Thyroid gland (tissue), 4 donors: ENCODE measurements at regions not wholly inside any gene's neighbourhood (a gene's known extent, or its start where the extent isn't known, plus 50 kb on each side); places are given as distances from the start of the nearest gene placed in this dataset.
"Not testable (repeated sequence)": the region's sequence is repeated elsewhere in the genome, so short reads cannot be mapped to it uniquely, and the experiment has no call there.

Experiments
- DNase-seq, 2 donors: peaks; one replicate each; pipeline ENCODE4 v3.0.0-alpha.2; 2019
- H3K27ac ChIP-seq, 3 donors: fragments of 200-600 bp; sonication (generic); 1 replicate in 2 of 3; 2 replicates in 1 of 3; pipeline ENCODE4 v1.5.1; 2016 to 2019; ENCODE audit warnings: mild to moderate bottlenecking in 1 of 3, moderate library complexity in 1 of 3
- H3K27me3 ChIP-seq: fragments of 200-600 bp; sonication (generic); one replicate; pipeline ENCODE4 v1.5.1; 2019
- H3K36me3 ChIP-seq, 2 donors: fragments of 200-600 bp; sonication (generic); one replicate each; pipeline ENCODE4 v1.5.1; 2016 to 2019
- H3K4me1 ChIP-seq, 2 donors: fragments of 200-600 bp; sonication (generic); one replicate each; pipeline ENCODE4 v1.5.1; 2017 to 2019
- H3K4me3 ChIP-seq, 3 donors: fragments of 200-600 bp; sonication (generic); replicated peaks in 1 of 3; 1 replicate in 2 of 3; 2 replicates in 1 of 3; pipeline ENCODE4 v1.5.1; 2016; ENCODE audit warnings: mild to moderate bottlenecking in 1 of 3
- H3K9me3 ChIP-seq: fragments of 200-600 bp; sonication (generic); one replicate; pipeline ENCODE4 v1.5.1; 2017
- CTCF ChIP-seq, 6 experiments: fragments of 200-600 bp in 3 of 6; fragments of 450-650 bp in 3 of 6; sonication (generic) in 3 of 6; IDR thresholded peaks; one replicate each; pipeline ENCODE4 v1.5.1; 2016 to 2019; ENCODE audit warnings: antibody characterized with exemption in 6 of 6, mild to moderate bottlenecking in 2 of 6, inconsistent platforms in 1 of 6, moderate library complexity in 1 of 6
- POLR2A ChIP-seq, 2 donors: fragments of 450-650 bp; IDR thresholded peaks; one replicate each; pipeline ENCODE4 v1.6.1; 2017; ENCODE audit warnings: antibody characterized with exemption in 2 of 2, mild to moderate bottlenecking in 2 of 2, moderate library complexity in 1 of 2
- WGBS, 2 donors: methylation state at CpG; one replicate each; pipeline ENCODE4 v1.1.5; 2017; 5-methylcytosine and 5-hydroxymethylcytosine counted together
- intact Hi-C: fragments of 100-400 bp; cut with DNase I; formaldehyde crosslinking; loops from one replicate; pipeline ENCODE4 v1.15.1; 2023

GRCh38 chr16:10256784-10257641 lies 74.8 kb upstream of the GRIN2A start:
- DNase-seq: peak; percentile 27 to 52
- TF ChIP-seq POLR2A (IDR thresholded peaks at IDR 0.05): no peak
- peak; percentile 54 to 94 (median 73) for TF ChIP-seq CTCF (IDR thresholded peaks at IDR 0.05)
- Histone ChIP-seq H3K27ac (peak overlapping the region in 1 of 3 donors; percentile 36), H3K4me1 (peaks cover 11 to 27% of the 10 kb centered on the region in 2 donors), H3K27me3 (no peaks in the 10 kb centered on the region), H3K4me3 (no peak overlapping the region), H3K36me3 (no peaks in the 10 kb centered on the region), H3K9me3 (no peaks in the 10 kb centered on the region)
- WGBS, 2 donors: 15% methylated on average over 16 to 17 of the region's 17 CpGs
- intact Hi-C loops: loop anchor here (2.0 to 5.0 kb wide), 2 partner anchors 252 to 480 kb away; no protein-coding TSS in a partner anchor

DNA sequence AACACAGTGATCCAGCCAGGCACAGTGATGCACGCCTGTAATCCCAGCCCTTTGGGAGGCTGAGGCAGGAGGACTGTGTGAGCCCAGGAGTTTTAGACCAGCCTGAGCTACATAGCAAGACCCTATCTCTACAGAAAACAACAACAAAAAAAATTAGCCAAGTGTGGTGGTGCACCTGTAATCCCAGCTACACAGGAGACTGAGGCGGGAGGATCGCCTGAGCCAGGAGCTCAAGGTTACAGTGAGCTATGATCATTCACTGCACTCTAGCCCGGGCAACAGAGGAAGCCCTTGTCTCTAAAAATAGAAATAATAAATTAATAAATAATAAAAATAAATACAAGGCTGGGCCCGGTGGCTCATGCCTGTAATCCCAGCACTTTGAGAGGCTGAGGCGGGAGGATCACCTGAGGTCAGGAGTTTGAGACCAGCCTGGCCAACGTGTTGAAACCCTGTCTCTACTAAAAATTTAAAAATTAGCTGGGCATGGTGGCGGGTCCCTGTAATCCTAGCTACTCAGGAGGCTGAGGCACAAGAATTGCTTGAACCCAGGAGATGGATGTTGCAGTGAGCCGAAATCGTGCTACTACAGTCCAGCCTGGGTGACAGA lies 75.5 kb upstream of the GRIN2A start:
- 89 to 93% methylated on average over 10 of the region's 10 CpGs for WGBS, 2 donors
- not testable (repeated sequence) for H3K9me3 ChIP-seq, DNase-seq, H3K27me3 ChIP-seq, H3K4me3 ChIP-seq, H3K36me3 ChIP-seq
- peaks cover 11 to 30% of the 10 kb centered on the region in 2 donors for H3K4me1 ChIP-seq
- H3K27ac ChIP-seq: peak overlapping the region in 1 of 3 donors; percentile 63
- intact Hi-C loops: loop anchor here (2.0 to 5.0 kb wide), 2 partner anchors 251 to 480 kb away; no protein-coding TSS in a partner anchor

DNA sequence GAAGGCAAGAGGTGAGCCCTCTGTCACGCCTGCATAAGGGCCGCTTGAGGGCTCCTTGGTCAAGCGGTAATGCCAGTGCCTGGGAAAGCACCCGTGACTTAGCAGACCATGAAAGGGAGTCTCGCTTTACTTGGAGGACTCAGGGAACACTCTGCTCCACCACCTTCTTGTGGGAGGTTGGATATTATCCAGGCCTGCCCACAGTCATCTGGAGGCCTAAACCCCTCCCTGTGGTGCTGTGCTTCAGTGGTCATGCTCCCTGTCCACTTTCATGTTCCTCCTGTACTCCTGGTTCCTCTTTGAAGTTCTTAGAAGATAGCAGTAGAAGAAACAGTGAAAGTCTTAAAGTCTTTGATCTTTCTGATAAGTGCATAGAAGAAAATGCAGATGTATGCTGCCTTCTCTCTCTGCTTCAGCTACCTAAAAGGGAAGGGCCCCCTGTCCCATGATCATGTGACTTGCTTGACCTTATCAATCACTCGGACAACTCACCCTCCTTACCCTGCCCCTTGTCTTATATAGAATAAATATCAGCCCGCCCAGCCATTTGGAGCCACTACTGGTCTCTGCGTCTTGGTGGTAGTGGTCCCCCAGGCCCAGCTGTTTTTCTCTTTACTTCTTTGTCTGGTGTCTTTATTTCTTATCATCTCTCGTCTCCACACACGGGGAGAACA lies 76.8 kb upstream of the GRIN2A start:
- not testable (repeated sequence) for H3K36me3 ChIP-seq, H3K27me3 ChIP-seq, H3K4me3 ChIP-seq, H3K9me3 ChIP-seq
- WGBS, 2 donors: 42 to 55% methylated on average over 10 of the region's 10 CpGs
- intact Hi-C loops: loop anchor here (5.0 kb wide), 1 partner anchor 478 kb away; no protein-coding TSS in a partner anchor
- DNase-seq: peak; percentile 93
- H3K4me1 ChIP-seq: peaks cover 11 to 36% of the 10 kb centered on the region in 2 donors
- peak overlapping the region in 2 of 3 donors; percentile 6 to 12 for H3K27ac ChIP-seq

DNA sequence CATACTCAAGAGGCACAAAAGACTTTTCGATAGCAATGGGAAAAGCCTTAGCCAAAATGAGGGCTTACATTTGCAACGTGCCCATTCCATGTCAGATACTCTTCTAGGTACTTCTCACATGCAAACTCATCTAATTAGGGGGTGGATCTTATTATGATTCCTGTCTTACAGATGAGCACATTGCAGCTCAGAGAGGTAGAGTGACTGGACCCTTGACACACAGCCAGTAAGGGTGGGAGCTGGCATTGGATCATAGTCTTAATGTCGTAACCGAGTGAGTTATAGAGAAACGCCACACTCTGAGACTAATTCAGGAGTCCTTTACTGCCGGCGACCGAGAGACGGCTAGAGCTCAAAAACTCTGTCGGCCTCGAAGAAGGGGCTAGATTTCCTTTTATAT lies 78.8 kb upstream of the GRIN2A start:
- no peak for TF ChIP-seq POLR2A (IDR thresholded peaks at IDR 0.05)
- no peak for TF ChIP-seq CTCF (IDR thresholded peaks at IDR 0.05)
- no peak for DNase-seq
- WGBS, 2 donors: 81 to 83% methylated on average over 11 of the region's 11 CpGs
- peaks cover 11 to 43% of the 10 kb centered on the region in 2 donors for H3K4me1 ChIP-seq
- H3K27ac ChIP-seq: no peak overlapping the region
- H3K4me3 ChIP-seq: no peak overlapping the region
- H3K9me3 ChIP-seq: no peaks in the 10 kb centered on the region
- intact Hi-C loops: no loop called here
- no peaks in the 10 kb centered on the region for H3K27me3 ChIP-seq
- H3K36me3 ChIP-seq: no peaks in the 10 kb centered on the region

DNA sequence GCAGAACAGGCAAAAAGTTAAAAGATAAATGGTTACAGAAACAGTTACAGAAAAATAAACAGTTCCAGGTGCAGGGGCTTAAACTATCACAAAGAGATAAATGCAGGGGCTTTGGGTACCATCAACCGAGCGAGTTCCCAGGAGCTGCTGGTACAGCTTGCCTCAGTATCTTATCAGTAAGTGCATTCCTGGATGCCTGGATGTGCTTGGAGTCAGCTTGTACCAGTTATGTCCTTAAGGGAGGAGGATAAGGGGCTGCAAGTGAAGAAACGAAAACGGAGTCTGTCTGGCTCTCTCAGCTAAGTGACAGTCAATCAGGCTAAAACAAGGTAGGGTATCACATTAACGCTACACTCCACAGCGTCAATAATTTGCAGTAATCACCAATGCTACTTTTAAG lies 79.3 kb upstream of the GRIN2A start:
- 52 to 74% methylated on average over 6 of the region's 6 CpGs for WGBS, 2 donors
- H3K36me3 ChIP-seq, DNase-seq, H3K9me3 ChIP-seq, intact Hi-C loops, H3K4me3 ChIP-seq, H3K27ac ChIP-seq, H3K27me3 ChIP-seq: not testable (repeated sequence)
- peaks cover 11 to 46% of the 10 kb centered on the region in 2 donors for H3K4me1 ChIP-seq

DNA sequence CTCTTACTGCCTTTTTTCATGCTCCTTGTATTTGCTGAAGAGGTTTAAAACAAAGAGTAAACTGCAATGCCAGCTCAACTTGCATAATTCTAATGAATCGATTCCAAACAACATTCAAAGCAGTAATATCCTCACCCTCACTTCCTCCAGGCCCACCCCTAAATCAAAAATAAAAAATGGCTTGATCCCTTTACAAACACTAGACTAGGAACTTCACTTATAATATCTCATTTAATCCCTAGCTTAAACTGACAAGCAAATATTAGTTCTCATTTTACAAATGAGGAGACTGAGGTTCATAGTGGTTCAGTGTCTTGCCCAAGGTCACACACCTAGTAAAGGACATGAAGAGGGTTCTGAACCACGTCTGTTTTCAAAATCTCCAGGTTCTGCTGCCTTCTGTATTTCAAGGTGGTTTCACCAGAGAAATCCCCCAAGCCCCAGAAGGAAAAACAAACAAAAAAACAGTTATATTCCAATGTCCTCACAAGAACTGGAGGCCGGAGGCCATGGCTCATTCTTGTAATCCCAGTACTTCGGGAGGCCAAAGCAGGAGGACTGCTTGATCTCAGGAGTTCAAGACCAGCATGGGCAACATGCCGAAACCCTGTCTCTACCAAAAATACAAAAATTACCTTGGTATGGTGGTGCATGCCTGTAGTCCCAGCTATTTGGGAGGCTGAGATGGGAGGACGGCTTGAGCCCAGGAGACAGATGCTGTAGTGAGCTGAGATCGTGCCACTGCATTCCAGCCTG lies 80.3 kb upstream of the GRIN2A start:
- WGBS, 2 donors: 93 to 94% methylated on average over 7 of the region's 7 CpGs
- H3K9me3 ChIP-seq: no peaks in the 10 kb centered on the region
- no peaks in the 10 kb centered on the region for H3K27me3 ChIP-seq
- intact Hi-C loops: no loop called here
- H3K36me3 ChIP-seq: no peaks in the 10 kb centered on the region
- no peak for DNase-seq
- H3K4me3 ChIP-seq: no peak overlapping the region
- peak overlapping the region in 1 of 3 donors; percentile 40 for H3K27ac ChIP-seq
- TF ChIP-seq CTCF (IDR thresholded peaks at IDR 0.05) (no peak), POLR2A (IDR thresholded peaks at IDR 0.05) (no peak)
- peaks cover 11 to 40% of the 10 kb centered on the region in 2 donors for H3K4me1 ChIP-seq
